Suprapubic skin (tissue), 3 donors: ENCODE measurements at regions not wholly inside any gene's neighbourhood (a gene's known extent, or its start where the extent isn't known, plus 50 kb on each side); places are given as distances from the start of the nearest gene placed in this dataset.

Source experiments
- CTCF ChIP-seq, 2 donors: fragments of 200-600 bp in 1 of 2; fragments of 450-650 bp in 1 of 2; sonication (generic) in 1 of 2; IDR thresholded peaks; one replicate each; pipeline ENCODE4 v1.5.1; 2016 to 2019; ENCODE audit warnings: antibody characterized with exemption in 2 of 2, mild to moderate bottlenecking in 1 of 2, moderate library complexity in 1 of 2
- EP300 ChIP-seq: sonication (generic); formaldehyde crosslinking; IDR thresholded peaks from one replicate; pipeline ENCODE4 v1.6.1; 2017; ENCODE audit warnings: antibody characterized with exemption

- TF ChIP-seq CTCF (IDR thresholded peaks at IDR 0.05) (no peak), EP300 (no peak)
Observed at GRCh38 chr2:129735576-129735975, 243.9 kb upstream of the RAB6C start.
